Fibroblast of lung (primary cell): ENCODE measurements at regions not wholly inside any gene's neighbourhood (a gene's known extent, or its start where the extent isn't known, plus 50 kb on each side); places are given as distances from the start of the nearest gene placed in this dataset.

ENCODE experiments used
- CTCF ChIP-seq, 2 donors: IDR thresholded peaks in 1 of 2; conservative IDR thresholded peaks in 1 of 2; 1 replicate in 1 of 2; 2 replicates in 1 of 2; pipeline ENCODE4 v1.5.1; 2011 to 2012; ENCODE audit warnings: low read length in 2 of 2, control low read depth in 1 of 2, inconsistent platforms in 1 of 2, low read depth in 1 of 2, mild to moderate bottlenecking in 1 of 2
- EZH2 ChIP-seq: IDR thresholded peaks from 2 replicates; pipeline ENCODE4 v1.5.1; 2012; ENCODE audit warnings: low read length, control low read depth, mild to moderate bottlenecking; ENCODE audit errors: missing control alignments

GRCh38 chr10:128312250-128312649 lies 186.0 kb upstream of the MKI67 start:
- TF ChIP-seq EZH2 (no peak), CTCF (conservative IDR thresholded peaks at IDR 0.05 in 1 of 2, IDR thresholded peaks at IDR 0.05 in 1 of 2; ENCODE audit: low read depth in 1 of 2, low read length in 2 of 2) (no peak)
